OCI-LY1 (cell line): ENCODE measurements at regions not wholly inside any gene's neighbourhood (a gene's known extent, or its start where the extent isn't known, plus 50 kb on each side); places are given as distances from the start of the nearest gene placed in this dataset.

ENCODE experiments used
- EZH2 ChIP-seq: fragments of 200-600 bp; sonication (generic), shearing (Covaris generic); IDR thresholded peaks from 2 replicates; pipeline ENCODE4 v1.8.0; 2017; ENCODE audit warnings: borderline replicate concordance, mixed run types, mild to moderate bottlenecking, antibody characterized with exemption, low read length, moderate library complexity, mixed read lengths
- TF ChIP-seq, protein P1 (sequence below): fragments of 200-600 bp; sonication (generic), shearing (Covaris generic); IDR thresholded peaks from 2 replicates; pipeline ENCODE4 v1.5.1; 2017; ENCODE audit warnings: mild to moderate bottlenecking, antibody characterized with exemption, low read length, moderate library complexity, mixed read lengths

GRCh38 chr14:97328743-97329142, 531.6 kb downstream of the VRK1 start:
- TF ChIP-seq, protein P1, sequence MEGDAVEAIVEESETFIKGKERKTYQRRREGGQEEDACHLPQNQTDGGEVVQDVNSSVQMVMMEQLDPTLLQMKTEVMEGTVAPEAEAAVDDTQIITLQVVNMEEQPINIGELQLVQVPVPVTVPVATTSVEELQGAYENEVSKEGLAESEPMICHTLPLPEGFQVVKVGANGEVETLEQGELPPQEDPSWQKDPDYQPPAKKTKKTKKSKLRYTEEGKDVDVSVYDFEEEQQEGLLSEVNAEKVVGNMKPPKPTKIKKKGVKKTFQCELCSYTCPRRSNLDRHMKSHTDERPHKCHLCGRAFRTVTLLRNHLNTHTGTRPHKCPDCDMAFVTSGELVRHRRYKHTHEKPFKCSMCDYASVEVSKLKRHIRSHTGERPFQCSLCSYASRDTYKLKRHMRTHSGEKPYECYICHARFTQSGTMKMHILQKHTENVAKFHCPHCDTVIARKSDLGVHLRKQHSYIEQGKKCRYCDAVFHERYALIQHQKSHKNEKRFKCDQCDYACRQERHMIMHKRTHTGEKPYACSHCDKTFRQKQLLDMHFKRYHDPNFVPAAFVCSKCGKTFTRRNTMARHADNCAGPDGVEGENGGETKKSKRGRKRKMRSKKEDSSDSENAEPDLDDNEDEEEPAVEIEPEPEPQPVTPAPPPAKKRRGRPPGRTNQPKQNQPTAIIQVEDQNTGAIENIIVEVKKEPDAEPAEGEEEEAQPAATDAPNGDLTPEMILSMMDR = no peak
- TF ChIP-seq EZH2 = no peak
